Osteoblast (primary cell): ENCODE measurements at regions not wholly inside any gene's neighbourhood (a gene's known extent, or its start where the extent isn't known, plus 50 kb on each side); places are given as distances from the start of the nearest gene placed in this dataset.

ENCODE experiments used
- DNase-seq: peaks from one replicate; pipeline ENCODE4 v3.0.0; 2011; ENCODE audit warnings: low spot score, mixed read lengths; ENCODE audit not compliant: insufficient read length; ENCODE audit errors: missing footprints
- H2AFZ ChIP-seq: 2 replicates; pipeline ENCODE4 v1.6.0; 2011; ENCODE audit warnings: mild to moderate bottlenecking, low read length
- H3K27ac ChIP-seq: 2 replicates; pipeline ENCODE4 v1.5.1; 2011; ENCODE audit warnings: mild to moderate bottlenecking, low read depth, low read length, moderate library complexity
- H3K27me3 ChIP-seq: 2 replicates; pipeline ENCODE4 v1.6.0; 2012; ENCODE audit warnings: mild to moderate bottlenecking, control low read depth, inconsistent platforms, low read length, moderate library complexity; ENCODE audit not compliant: insufficient read depth
- H3K36me3 ChIP-seq: 2 replicates; pipeline ENCODE4 v1.5.1; 2011; ENCODE audit warnings: mild to moderate bottlenecking, low read length, control low read depth, moderate library complexity; ENCODE audit not compliant: insufficient read depth
- H3K4me1 ChIP-seq: 2 replicates; pipeline ENCODE4 v1.5.1; 2011; ENCODE audit warnings: mild to moderate bottlenecking, low read length, control low read depth, moderate library complexity; ENCODE audit not compliant: insufficient read depth
- H3K4me2 ChIP-seq: 2 replicates; pipeline ENCODE4 v1.6.0; 2011; ENCODE audit warnings: mild to moderate bottlenecking, low read length; ENCODE audit not compliant: insufficient read depth
- H3K4me3 ChIP-seq: fragments of 200-600 bp; sonication (generic); 3 replicates; pipeline ENCODE4 v1.5.1; 2012; ENCODE audit warnings: mild to moderate bottlenecking, low read length, inconsistent platforms; ENCODE audit not compliant: insufficient read depth
- H3K79me2 ChIP-seq: 2 replicates; pipeline ENCODE4 v1.6.0; 2012; ENCODE audit warnings: mild to moderate bottlenecking, low read length, control low read depth, inconsistent platforms; ENCODE audit not compliant: insufficient read depth
- H3K9me3 ChIP-seq: 2 replicates; pipeline ENCODE4 v1.5.1; 2011; ENCODE audit warnings: low read depth, low read length, control low read depth
- H4K20me1 ChIP-seq: 2 replicates; pipeline ENCODE4 v1.6.0; 2012; ENCODE audit warnings: mild to moderate bottlenecking, low read length, control low read depth; ENCODE audit not compliant: insufficient read depth
- CTCF ChIP-seq: IDR thresholded peaks from 2 replicates; pipeline ENCODE4 v1.5.1; 2011; ENCODE audit warnings: mild to moderate bottlenecking, low read depth, low read length, moderate library complexity; ENCODE audit errors: extremely low read depth

- H4K20me1 ChIP-seq, result no peaks in the 10 kb centered on the region
- no peaks in the 10 kb centered on the region for H3K36me3 ChIP-seq
- no peak for TF ChIP-seq CTCF
- no peak for DNase-seq
- no peak overlapping the region for H2AFZ ChIP-seq
- no peaks in the 10 kb centered on the region for H3K9me3 ChIP-seq
- no peak overlapping the region for H3K27ac ChIP-seq
- no peaks in the 10 kb centered on the region for H3K4me1 ChIP-seq
- H3K4me3 ChIP-seq, result no peak overlapping the region
- no peaks in the 10 kb centered on the region for H3K79me2 ChIP-seq
- no peak overlapping the region for H3K4me2 ChIP-seq
- H3K27me3 ChIP-seq, result no peaks in the 10 kb centered on the region
Measured at GRCh38 chr6:98343797-98344196, 490.6 kb upstream of the POU3F2 start.

- Histone ChIP-seq H3K27ac (no peak overlapping the region), H2AFZ (no peak overlapping the region), H3K36me3 (no peaks in the 10 kb centered on the region), H3K4me1 (no peaks in the 10 kb centered on the region), H3K4me3 (no peak overlapping the region), H3K4me2 (no peak overlapping the region), H3K27me3 (no peaks in the 10 kb centered on the region), H3K79me2 (no peaks in the 10 kb centered on the region), H4K20me1 (no peaks in the 10 kb centered on the region), H3K9me3 (no peaks in the 10 kb centered on the region)
- TF ChIP-seq CTCF, result no peak
- no peak for DNase-seq
Measured at GRCh38 chr6:98352348-98352747, 482.0 kb upstream of the POU3F2 start.

GRCh38 chr6:98358173-98358572 is 476.2 kb upstream of the POU3F2 start:
- H3K4me1 ChIP-seq, result no peaks in the 10 kb centered on the region
- peaks cover 4% of the 10 kb centered on the region for H3K9me3 ChIP-seq
- no peaks in the 10 kb centered on the region for H3K36me3 ChIP-seq
- peak; percentile 1 for DNase-seq
- H4K20me1 ChIP-seq, result no peaks in the 10 kb centered on the region
- TF ChIP-seq CTCF, result no peak
- H3K79me2 ChIP-seq, result no peaks in the 10 kb centered on the region
- no peak overlapping the region for H2AFZ ChIP-seq
- no peaks in the 10 kb centered on the region for H3K27me3 ChIP-seq
- H3K27ac ChIP-seq, result no peak overlapping the region
- no peak overlapping the region for H3K4me3 ChIP-seq
- no peak overlapping the region for H3K4me2 ChIP-seq

GRCh38 chr6:98366371-98366770 is 468.0 kb upstream of the POU3F2 start:
- Histone ChIP-seq H3K27me3 (no peaks in the 10 kb centered on the region), H3K79me2 (no peaks in the 10 kb centered on the region), H3K4me2 (no peak overlapping the region), H3K36me3 (no peaks in the 10 kb centered on the region), H4K20me1 (no peaks in the 10 kb centered on the region), H3K9me3 (peaks cover 4% of the 10 kb centered on the region), H3K4me3 (no peak overlapping the region), H2AFZ (no peak overlapping the region), H3K27ac (no peak overlapping the region), H3K4me1 (no peaks in the 10 kb centered on the region)
- DNase-seq, result no peak
- TF ChIP-seq CTCF, result no peak
